ENCODE measurements at regions not wholly inside any gene's neighbourhood (a gene's known extent, or its start where the extent isn't known, plus 50 kb on each side); places are given as distances from the start of the nearest gene placed in this dataset.

- Histone ChIP-seq H3K27ac (no peak overlapping the region), H3K36me3 (ENCODE audit: insufficient read depth in 1 of 2, low read depth in 1 of 2) (no peaks in the 10 kb centered on the region), H3K4me3 (no peak overlapping the region), H3K9me3 (no peaks in the 10 kb centered on the region), H3K4me1 (no peaks in the 10 kb centered on the region), H3K27me3 (ENCODE audit: insufficient read depth in 3 of 3, low read length in 2 of 3) (no peaks in the 10 kb centered on the region)
- intact Hi-C loops (cut with DNase I): loop anchor here (10.0 kb wide), 2 partner anchors 149 to 511 kb away; partner anchors contain the start of gene SAMD5 (in 1 of the 2)
- no peak for TF ChIP-seq CTCF (IDR thresholded peaks at IDR 0.05)
- ATAC-seq (no peak), DNase-seq (no peak)
- 43 to 51% (median 50%) methylated on average over 2 of the region's 2 CpGs for WGBS, 3 donors
Observed at GRCh38 chr6:147653631-147654030, 145.1 kb downstream of the SAMD5 start.

- Histone ChIP-seq H3K36me3 (ENCODE audit: insufficient read depth in 1 of 2, low read depth in 1 of 2) (no peaks in the 10 kb centered on the region), H3K27ac (no peak overlapping the region), H3K4me1 (no peaks in the 10 kb centered on the region), H3K9me3 (no peaks in the 10 kb centered on the region), H3K4me3 (no peak overlapping the region), H3K27me3 (ENCODE audit: insufficient read depth in 3 of 3, low read length in 2 of 3) (no peaks in the 10 kb centered on the region)
- no peak for TF ChIP-seq CTCF (IDR thresholded peaks at IDR 0.05)
- WGBS, 3 donors: 65 to 82% (median 78%) methylated on average over 5 of the region's 5 CpGs
- ATAC-seq: no peak
- no peak for DNase-seq
- intact Hi-C loops (cut with DNase I): loop anchor here (10.0 kb wide), 2 partner anchors 149 to 511 kb away; partner anchors contain the start of gene SAMD5 (in 1 of the 2)
Observed at GRCh38 chr6:147654103-147654845, 145.8 kb downstream of the SAMD5 start.

DNA sequence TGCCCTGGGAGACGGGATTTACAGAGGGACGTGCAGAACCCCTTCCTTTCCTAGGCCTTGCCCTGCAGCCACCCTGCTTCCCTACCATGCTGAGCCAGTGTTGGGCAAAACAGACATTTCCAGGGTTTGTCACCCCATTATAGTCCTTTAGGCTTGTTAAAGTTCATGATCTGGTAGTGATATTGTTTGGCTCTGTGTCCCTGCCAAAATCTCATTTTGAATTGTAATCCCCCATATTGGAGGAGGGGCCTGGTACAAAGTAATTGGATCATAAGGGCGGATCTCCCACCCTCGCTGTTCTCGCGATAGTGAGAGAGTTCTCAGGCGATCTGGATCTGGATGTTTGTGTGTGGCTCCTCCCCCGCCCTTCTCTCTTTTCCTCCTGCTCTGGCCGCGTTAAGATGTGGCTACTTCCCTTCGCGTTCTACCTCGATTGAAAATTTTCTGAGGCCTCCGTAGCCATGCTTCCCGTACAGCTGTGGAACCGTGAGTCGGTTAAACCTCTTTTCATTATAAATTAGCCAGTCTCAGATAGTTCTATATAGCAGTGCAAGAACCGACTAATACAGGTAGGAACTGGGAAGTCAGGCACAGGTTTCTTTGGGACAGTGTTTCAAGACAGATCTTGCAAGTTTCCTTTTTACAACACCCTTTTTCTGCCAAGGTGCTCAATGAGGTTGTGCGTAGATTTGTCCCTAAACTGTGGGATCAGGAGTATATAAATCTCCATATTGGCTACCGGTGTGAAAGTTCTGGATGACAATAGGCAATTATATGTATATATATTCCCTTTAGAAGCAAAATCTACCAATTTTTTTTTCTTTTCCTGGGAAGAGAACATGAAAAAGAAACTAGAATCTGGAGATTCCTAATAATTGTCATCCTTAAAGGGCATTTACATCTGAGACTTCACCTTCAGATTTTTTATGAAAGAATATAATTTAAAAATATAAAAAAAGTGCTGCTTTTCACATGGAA lies 152.1 kb downstream of the SAMD5 start:
- intact Hi-C loops (cut with DNase I): no loop called here
- no peak for DNase-seq
- H3K4me3 ChIP-seq: no peak overlapping the region

DNA sequence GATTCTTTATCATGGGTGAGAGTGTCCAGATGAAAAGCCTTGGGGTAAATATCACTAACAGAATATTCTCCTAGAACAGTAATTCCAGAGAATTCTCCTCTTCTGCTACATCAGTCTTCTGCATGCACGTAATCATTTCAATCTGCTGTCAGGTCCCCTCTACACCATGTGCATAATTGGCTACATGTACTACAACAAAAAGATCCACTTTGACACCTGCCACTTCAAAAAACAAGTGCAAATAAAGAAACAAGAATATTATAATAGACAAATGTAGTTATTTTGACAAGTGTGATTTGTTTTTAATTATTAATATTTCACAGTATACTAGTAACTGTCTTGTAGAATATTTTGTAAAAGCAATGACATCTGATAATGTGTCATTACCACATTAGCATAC lies 154.2 kb downstream of the SAMD5 start:
- intact Hi-C loops (cut with DNase I): no loop called here
- no peaks in the 10 kb centered on the region for H3K4me1 ChIP-seq
- no peaks in the 10 kb centered on the region for H3K36me3 ChIP-seq (ENCODE audit: insufficient read depth in 1 of 2, low read depth in 1 of 2)
- ATAC-seq: no peak
- DNase-seq: no peak
- no peak overlapping the region for H3K27ac ChIP-seq
- no peaks in the 10 kb centered on the region for H3K9me3 ChIP-seq
- TF ChIP-seq CTCF (IDR thresholded peaks at IDR 0.05): no peak
- WGBS, 3 donors: 84 to 86% (median 86%) methylated on average over 1 of the region's 1 CpG
- H3K27me3 ChIP-seq (ENCODE audit: insufficient read depth in 3 of 3, low read length in 2 of 3): no peaks in the 10 kb centered on the region
- H3K4me3 ChIP-seq: no peak overlapping the region

More for the DNA sequence above, 152.1 kb downstream of the SAMD5 start:
- H3K9me3 ChIP-seq: no peaks in the 10 kb centered on the region
- TF ChIP-seq CTCF (IDR thresholded peaks at IDR 0.05): no peak
- ATAC-seq: no peak
- H3K36me3 ChIP-seq (ENCODE audit: insufficient read depth in 1 of 2, low read depth in 1 of 2): no peaks in the 10 kb centered on the region
- no peaks in the 10 kb centered on the region for H3K27me3 ChIP-seq (ENCODE audit: insufficient read depth in 3 of 3, low read length in 2 of 3)
- H3K4me1 ChIP-seq: no peaks in the 10 kb centered on the region
- WGBS, 3 donors: 93 to 96% (median 94%) methylated on average over 20 of the region's 20 CpGs
- no peak overlapping the region for H3K27ac ChIP-seq
